ENCODE measurements at regions not wholly inside any gene's neighbourhood (a gene's known extent, or its start where the extent isn't known, plus 50 kb on each side); places are given as distances from the start of the nearest gene placed in this dataset.
"Not testable (repeated sequence)": the region's sequence is repeated elsewhere in the genome, so short reads cannot be mapped to it uniquely, and the experiment has no call there.

GRCh38 chr9:88918537-88918936 lies 72.7 kb upstream of the S1PR3 start:
- TF ChIP-seq ZBTB33 (IDR thresholded peaks at IDR 0.05); ZBED1 (IDR thresholded peaks at IDR 0.05; ENCODE audit: borderline replicate concordance); MAX (IDR thresholded peaks at IDR 0.05; ENCODE audit: low read depth, low read length); CTCF (IDR thresholded peaks at IDR 0.05 in 2 of 3, conservative IDR thresholded peaks at IDR 0.05 in 1 of 3; ENCODE audit: control insufficient read depth in 2 of 3, extremely low read depth in 1 of 3, insufficient read depth in 1 of 3, low read depth in 3 of 3, low read length in 3 of 3); RAD21 (IDR thresholded peaks at IDR 0.05; ENCODE audit: insufficient read depth, low read depth, low read length); EZH2 (IDR thresholded peaks at IDR 0.05; ENCODE audit: borderline replicate concordance, control insufficient read depth, low read depth, low read length); SUZ12 (IDR thresholded peaks at IDR 0.05; ENCODE audit: unreplicated experiment); EP300 (IDR thresholded peaks at IDR 0.05; ENCODE audit: borderline replicate concordance in 1 of 2, control insufficient read depth in 1 of 2, low read depth in 2 of 2, low read length in 2 of 2); JUND (IDR thresholded peaks at IDR 0.05; ENCODE audit: low read depth, low read length); NRF1 (conservative IDR thresholded peaks at IDR 0.05; ENCODE audit: low read depth, low read length); ETV6 (conservative IDR thresholded peaks at IDR 0.05 in 1 of 2, IDR thresholded peaks at IDR 0.05 in 1 of 2; ENCODE audit: borderline replicate concordance in 1 of 2, low read depth in 1 of 2): not testable (repeated sequence)
